Type B pancreatic cell (in vitro differentiated cells): ENCODE measurements at regions not wholly inside any gene's neighbourhood (a gene's known extent, or its start where the extent isn't known, plus 50 kb on each side); places are given as distances from the start of the nearest gene placed in this dataset.

Experiments
- DNase-seq: peaks from one replicate; pipeline ENCODE4 v3.0.0; 2021; ENCODE audit warnings: mixed read lengths; ENCODE audit not compliant: unreplicated experiment; ENCODE audit errors: extremely low spot score
- H3K27ac Mint-ChIP-seq: 2 replicates; pipeline ENCODE4 v1.8.0; 2021; ENCODE audit warnings: mild to moderate bottlenecking, mixed read lengths
- H3K27me3 Mint-ChIP-seq: 2 replicates; pipeline ENCODE4 v1.8.0; 2021; ENCODE audit warnings: mixed read lengths
- H3K36me3 Mint-ChIP-seq: 2 replicates; pipeline ENCODE4 v1.8.0; 2021; ENCODE audit warnings: mixed read lengths
- H3K4me1 Mint-ChIP-seq: one replicate; pipeline ENCODE4 v1.8.0; 2021; ENCODE audit warnings: mixed read lengths; ENCODE audit not compliant: unreplicated experiment
- H3K4me3 Mint-ChIP-seq: 2 replicates; pipeline ENCODE4 v1.8.0; 2021; ENCODE audit warnings: mild to moderate bottlenecking, mixed read lengths
- H3K9me3 Mint-ChIP-seq: 2 replicates; pipeline ENCODE4 v1.8.0; 2021; ENCODE audit warnings: mixed read lengths
- TF ChIP-seq, protein P1 (sequence below): fragments of 200-600 bp; sonication (generic); conservative IDR thresholded peaks from 2 replicates; pipeline ENCODE4 v1.5.0; 2021; ENCODE audit warnings: antibody characterized with exemption, mild to moderate bottlenecking

DNA sequence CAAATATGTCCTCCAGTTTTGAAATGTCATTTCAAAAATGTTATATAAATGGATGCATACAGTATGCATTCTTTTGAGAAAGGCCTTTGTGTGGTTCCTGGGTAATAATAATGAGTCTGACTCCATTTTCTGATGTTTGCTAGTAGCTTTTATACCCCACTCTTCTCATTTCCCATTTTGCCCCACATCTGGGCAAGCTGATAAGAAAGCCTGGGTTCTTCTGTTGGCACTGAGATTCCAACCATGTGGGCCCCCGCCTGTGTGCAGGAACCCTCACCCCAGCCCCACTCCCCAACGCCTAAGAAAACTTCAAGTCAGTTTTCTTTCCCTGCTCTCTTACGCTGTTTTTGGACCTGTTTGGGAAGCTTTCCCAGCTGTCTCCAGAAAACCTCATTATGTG lies 89.4 kb downstream of the SNX18 start:
- DNase-seq: no peak

DNA sequence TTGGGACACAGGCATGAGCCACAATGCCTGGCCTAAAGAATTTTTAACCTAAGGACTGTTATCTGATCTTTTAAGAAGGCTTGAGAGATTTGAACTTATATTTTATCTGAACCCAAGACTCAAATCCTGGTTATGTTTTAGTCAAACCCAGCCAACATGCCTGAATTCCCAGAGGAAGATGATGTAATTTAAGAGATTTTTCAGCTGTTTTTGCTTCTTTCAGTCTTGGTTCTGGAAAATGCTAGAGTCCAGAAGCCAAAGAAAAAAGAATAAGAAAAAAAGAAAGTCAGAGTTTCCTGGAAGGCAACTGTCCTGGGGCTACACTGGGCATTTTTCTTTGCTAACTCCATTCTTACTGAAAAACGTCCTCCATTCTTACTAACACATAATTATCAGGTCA lies 85.8 kb downstream of the SNX18 start:
- TF ChIP-seq, protein P1, sequence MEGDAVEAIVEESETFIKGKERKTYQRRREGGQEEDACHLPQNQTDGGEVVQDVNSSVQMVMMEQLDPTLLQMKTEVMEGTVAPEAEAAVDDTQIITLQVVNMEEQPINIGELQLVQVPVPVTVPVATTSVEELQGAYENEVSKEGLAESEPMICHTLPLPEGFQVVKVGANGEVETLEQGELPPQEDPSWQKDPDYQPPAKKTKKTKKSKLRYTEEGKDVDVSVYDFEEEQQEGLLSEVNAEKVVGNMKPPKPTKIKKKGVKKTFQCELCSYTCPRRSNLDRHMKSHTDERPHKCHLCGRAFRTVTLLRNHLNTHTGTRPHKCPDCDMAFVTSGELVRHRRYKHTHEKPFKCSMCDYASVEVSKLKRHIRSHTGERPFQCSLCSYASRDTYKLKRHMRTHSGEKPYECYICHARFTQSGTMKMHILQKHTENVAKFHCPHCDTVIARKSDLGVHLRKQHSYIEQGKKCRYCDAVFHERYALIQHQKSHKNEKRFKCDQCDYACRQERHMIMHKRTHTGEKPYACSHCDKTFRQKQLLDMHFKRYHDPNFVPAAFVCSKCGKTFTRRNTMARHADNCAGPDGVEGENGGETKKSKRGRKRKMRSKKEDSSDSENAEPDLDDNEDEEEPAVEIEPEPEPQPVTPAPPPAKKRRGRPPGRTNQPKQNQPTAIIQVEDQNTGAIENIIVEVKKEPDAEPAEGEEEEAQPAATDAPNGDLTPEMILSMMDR: no peak
- no peak overlapping the region for H3K4me3 Mint-ChIP-seq
- peaks cover 7% of the 10 kb centered on the region for H3K4me1 Mint-ChIP-seq
- no peak overlapping the region for H3K27ac Mint-ChIP-seq
- H3K36me3 Mint-ChIP-seq: no peaks in the 10 kb centered on the region
- DNase-seq: no peak
- H3K27me3 Mint-ChIP-seq: no peaks in the 10 kb centered on the region
- no peaks in the 10 kb centered on the region for H3K9me3 Mint-ChIP-seq

More for the DNA sequence above, 89.4 kb downstream of the SNX18 start:
- H3K4me1 Mint-ChIP-seq: peaks cover 7% of the 10 kb centered on the region
- TF ChIP-seq, protein P1: no peak
- H3K9me3 Mint-ChIP-seq: no peaks in the 10 kb centered on the region
- H3K4me3 Mint-ChIP-seq: no peak overlapping the region
- H3K27me3 Mint-ChIP-seq: no peaks in the 10 kb centered on the region
- no peak overlapping the region for H3K27ac Mint-ChIP-seq
- H3K36me3 Mint-ChIP-seq: no peaks in the 10 kb centered on the region

GRCh38 chr5:54602475-54602874 lies 84.9 kb downstream of the SNX18 start:
- Mint-ChIP-seq H3K4me1 (peaks cover 7% of the 10 kb centered on the region), H3K36me3 (no peaks in the 10 kb centered on the region), H3K27me3 (no peaks in the 10 kb centered on the region), H3K9me3 (no peaks in the 10 kb centered on the region), H3K4me3 (no peak overlapping the region), H3K27ac (no peak overlapping the region)
- no peak for DNase-seq
- TF ChIP-seq, protein P1: no peak

DNA sequence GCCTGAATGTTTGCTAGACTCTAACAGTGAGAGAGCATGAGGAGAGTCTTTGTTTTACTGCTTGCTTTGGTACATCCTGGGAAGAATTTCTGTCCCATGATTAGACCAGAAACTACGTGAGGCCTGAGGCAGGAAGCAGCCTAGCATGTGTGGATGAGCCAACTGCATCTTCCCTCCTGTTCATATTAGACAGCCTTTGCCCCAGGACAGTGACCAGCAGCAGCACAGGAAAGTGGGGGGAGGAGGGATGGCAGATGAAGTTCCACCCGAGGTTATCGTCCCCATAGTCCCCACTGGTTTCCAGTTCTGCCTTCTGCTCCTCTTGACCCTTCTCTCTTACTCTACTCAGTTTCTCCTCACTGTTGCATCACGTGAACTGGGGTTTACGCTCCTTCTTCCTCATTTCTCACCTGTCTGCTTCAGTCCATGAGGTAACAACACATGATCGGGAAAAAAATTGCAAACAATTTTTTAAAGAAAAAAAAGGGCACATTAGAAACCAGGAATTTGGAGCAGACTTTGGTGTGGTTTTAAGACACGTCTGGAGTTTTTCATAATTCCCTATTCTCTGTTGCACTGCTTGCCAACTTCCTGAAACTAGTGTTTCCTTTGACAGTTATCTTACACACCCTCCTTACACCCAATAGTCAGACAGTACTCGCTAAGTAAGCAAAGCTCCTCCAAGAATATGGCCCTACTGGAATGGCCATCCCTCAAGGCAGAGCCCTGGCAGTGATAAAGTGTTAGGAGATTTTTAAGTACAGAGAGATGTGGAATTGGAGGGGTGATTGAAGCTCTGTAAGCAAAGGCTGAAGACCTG lies 84.1 kb downstream of the SNX18 start:
- no peaks in the 10 kb centered on the region for H3K9me3 Mint-ChIP-seq
- H3K27me3 Mint-ChIP-seq: no peaks in the 10 kb centered on the region
- TF ChIP-seq, protein P1: no peak
- H3K36me3 Mint-ChIP-seq: no peaks in the 10 kb centered on the region
- H3K4me1 Mint-ChIP-seq: peaks cover 7% of the 10 kb centered on the region
- H3K4me3 Mint-ChIP-seq: no peak overlapping the region
- H3K27ac Mint-ChIP-seq: no peak overlapping the region
- no peak for DNase-seq
